T-helper 22 cell (primary cell): ENCODE measurements at regions not wholly inside any gene's neighbourhood (a gene's known extent, or its start where the extent isn't known, plus 50 kb on each side); places are given as distances from the start of the nearest gene placed in this dataset.

Experiments used
- DNase-seq: peaks from one replicate; pipeline ENCODE4 v3.0.0-alpha.2; 2020; ENCODE audit warnings: low read depth

DNA sequence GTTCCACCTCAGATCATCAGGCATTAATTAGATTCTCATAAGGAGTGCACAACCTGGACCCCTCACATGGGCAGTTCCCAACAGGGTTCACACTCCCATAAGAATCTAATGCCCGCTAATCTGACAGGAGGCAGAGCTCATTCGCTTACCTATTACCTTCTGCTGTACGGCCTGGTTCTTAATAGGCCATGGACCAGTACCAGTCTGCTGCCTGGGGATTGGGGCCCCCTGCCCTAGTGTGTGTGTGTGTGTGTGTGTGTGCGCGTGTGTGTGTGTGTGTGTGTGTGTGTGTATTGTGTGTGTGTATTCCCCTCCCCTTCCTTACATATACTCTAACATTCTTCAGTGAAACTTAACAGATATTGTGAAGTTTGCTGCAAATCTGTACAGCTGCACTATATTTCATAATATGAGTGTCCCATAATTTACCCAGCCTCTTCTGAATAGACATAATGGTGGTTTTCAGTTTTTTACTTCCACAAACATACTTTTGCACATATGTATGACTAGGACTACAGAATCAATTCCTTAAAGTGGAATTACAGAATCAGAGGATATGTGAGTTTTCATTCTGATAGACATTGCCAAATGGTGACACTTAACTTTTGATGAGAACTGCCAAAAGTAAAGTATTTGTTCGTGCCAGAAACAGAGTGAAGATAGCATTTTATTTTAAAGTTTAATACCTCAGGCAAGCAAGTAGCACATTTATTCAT is 205.2 kb upstream of the EEA1 start:
- DNase-seq, result no peak

DNA sequence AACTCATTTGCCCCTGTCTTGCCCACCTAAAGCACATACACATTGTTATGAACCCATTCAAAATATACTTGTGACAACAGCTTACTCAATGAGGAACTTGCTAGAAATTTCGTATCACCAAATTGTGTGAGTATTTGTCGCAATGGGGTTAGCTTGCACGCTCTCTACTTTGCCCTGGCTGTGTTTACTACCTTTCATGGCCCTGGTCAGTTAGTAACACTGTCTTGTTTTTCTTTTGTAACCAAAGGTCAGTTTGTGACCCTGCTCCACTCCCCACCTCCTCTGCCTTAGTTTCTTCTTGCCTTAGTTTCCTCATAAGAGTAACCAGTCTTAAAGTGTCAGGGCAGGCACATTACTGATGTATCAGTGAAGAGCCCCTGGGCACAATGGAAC is 205.8 kb upstream of the EEA1 start:
- no peak for DNase-seq

DNA sequence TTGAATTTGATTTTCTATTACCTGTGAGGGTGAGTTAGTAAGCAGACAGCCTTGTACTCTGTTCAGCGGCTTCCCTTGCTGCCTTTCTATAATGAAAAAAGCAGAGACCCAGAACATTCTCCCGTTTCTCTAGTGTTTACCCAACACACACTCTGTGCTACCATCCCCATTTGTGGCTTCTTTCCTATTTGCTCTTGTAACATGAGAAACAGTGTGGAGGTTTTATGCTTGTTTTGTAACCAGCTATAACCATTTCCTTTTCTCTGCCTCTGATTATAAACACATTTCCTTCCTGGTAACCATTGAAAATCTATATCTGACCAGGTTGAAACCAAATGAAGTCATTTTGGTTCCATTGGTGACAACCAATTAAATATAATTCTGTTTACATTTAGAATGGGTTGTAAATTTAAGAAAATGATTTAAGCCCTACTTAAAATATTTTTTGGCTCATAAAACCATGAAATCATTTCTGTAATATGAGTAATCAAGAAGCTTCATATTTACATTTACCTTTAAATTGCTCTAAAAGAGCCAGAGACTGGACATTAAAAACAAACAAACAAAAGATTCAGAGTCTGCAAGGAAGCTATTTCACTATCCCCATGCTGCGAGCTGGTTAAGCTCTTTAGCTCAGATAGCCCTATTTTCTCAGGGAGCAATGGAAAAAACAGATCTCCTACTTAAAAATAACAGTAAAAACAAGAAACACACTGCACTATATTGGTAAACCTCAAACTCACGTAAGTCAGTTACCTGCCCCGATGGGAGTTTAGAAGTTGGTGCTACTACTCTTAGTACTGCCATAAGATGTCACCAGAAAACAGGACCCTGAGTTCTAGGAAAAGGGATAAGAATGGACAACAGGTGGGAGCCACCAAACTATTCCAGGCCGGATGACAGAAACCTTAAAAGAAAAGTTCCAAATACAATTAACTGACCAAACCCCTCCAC is 206.5 kb upstream of the EEA1 start:
- no peak for DNase-seq

- DNase-seq, result no peak
Measured at GRCh38 chr12:93136253-93137055, 207.4 kb upstream of the EEA1 start.

GRCh38 chr12:93137656-93138612 is 208.8 kb upstream of the EEA1 start:
- DNase-seq, result no peak

DNA sequence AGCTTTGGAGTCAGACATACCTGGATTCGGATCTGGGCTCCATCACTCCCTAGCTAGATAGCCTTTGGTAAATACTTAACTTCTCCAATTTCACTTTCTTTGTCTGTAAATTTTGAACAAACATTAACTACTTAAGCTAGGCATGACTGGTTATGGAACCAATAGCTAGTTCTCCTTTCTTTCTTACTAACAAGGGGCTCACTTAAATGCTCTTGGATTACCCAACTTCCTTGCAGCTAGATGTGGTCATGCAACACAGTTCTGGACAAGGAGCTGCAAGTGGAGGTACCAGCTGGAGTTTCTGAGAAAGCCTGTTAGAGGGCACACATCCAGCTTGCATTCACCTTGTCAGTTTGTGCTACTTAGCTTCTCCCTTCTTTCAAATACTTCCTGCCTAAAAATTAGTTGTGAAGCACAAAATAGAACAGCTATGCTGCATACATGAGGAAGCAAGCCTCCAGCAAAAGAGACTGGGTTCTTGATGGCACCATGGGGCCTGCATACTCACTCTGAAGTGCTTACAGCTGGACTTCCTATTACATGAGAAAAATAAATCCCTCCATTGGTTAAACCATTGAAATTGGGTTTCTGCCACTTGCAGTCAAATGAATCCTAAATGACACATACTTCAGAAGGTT is 210.1 kb upstream of the EEA1 start:
- DNase-seq, result no peak

- no peak for DNase-seq
Measured at GRCh38 chr12:93140325-93140724, 211.2 kb upstream of the EEA1 start.

GRCh38 chr12:93140801-93141200 is 211.7 kb upstream of the EEA1 start:
- DNase-seq, result no peak

DNA sequence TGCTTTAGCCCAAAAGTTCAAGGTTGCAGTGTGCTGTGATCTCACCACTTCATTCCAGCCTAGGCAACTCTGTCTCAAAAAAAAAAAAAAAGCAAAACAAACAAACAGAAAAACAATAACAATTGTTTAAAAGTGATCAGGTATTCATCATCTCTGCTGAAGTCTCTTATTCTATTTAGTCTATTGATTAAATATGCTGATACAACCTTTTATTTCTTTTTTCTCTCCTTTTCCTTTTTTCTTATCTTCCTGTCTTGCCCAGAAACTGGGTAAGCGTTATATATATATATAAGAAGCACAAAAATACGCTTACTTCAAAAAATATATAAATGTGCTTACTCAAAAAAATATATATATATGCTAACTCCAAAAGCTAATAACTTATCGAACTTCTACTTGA is 213.8 kb upstream of the EEA1 start:
- DNase-seq, result no peak

DNA sequence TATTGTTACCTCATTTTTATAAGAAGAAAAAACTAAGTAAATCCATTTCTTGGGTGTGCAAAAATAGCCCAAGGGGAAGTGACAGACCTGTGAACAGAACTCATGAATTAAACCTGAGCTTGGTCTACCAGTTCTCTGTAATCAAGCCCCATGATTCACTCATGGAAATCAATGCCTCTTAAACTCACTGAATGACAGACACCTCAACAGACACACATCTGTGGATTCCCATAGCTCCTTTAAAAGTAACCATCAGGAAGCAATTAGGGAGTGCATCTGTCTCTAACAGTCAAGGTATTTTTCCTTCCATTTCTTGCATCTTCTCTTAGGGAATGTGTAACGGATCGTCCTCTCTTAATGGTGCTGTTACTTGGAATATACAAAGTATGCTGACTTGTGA is 215.0 kb upstream of the EEA1 start:
- DNase-seq, result no peak

GRCh38 chr12:93145086-93145485 is 216.0 kb upstream of the EEA1 start:
- no peak for DNase-seq

DNA sequence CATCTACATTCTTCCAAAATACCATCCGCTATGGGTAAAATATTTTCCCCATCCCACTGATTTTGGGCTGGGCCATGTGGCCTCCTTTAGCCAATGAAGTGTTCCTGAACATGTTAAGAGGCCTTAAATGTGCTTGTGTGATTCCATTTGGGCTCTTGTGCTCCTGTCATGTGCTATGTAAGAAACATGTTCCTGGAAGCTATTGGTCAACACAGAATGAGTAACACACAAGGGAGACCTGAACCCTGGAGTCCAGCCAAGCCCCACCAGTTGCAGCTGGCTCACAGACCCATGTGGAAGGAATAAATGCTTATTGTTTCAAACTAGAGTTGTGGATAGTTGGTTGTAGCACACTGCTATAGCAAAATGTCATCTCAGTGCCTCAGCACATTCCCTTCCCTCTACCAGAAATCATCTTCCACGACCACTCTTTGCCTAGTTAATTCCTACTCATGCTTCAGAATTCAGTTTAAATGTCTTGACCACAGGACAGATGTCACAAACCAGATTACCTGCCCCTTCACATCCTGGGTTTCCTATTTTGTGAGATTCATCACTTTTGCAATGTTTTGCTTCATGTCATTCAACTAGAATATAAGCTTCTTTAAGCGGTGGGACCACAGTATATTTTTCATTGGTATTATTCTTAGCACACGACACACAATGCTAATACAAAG is 217.3 kb upstream of the EEA1 start:
- no peak for DNase-seq

GRCh38 chr12:93146970-93147369 is 217.9 kb upstream of the EEA1 start:
- no peak for DNase-seq

GRCh38 chr12:93148412-93148811 is 219.3 kb upstream of the EEA1 start:
- DNase-seq, result no peak

DNA sequence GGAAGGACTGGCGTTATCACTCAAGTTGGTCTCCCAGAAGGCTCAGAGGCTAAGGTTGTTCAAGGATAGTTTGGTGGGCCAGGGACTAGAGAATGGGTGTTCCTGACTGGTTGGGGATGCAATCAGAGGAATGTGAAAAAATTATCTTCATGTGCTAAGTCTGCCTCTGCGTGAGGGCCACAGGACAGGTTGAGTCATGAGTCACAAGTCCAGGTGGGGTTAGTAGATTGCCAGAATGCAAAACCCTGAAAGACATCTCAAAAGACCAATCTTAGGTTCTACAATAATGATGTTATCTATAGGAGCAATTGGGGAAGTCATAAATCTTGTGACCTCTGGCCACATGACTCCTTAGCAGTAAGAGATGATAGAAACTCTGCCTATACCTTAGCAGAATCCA is 220.1 kb upstream of the EEA1 start:
- no peak for DNase-seq

GRCh38 chr12:93151079-93151762 is 222.1 kb upstream of the EEA1 start:
- no peak for DNase-seq

GRCh38 chr12:93152617-93153016 is 223.5 kb upstream of the EEA1 start:
- DNase-seq, result no peak

DNA sequence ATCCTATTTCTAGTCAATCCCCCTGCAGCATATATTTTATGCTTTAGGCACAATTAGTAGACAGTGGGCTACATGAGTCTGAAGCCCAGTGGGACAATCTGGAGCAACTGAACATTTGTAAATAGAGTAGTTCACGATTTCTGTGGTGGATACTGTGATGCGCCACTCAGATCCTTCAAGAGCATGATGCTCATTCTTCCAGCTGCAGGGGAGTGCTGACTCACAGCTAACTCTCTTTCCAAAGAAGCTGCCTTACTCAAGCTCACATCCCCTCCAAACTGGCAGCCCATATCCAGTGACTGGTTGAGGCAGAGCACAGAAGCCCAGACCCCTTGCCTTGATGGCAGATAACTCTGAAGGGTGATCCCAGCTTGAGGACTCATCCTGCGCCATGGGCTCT is 224.2 kb upstream of the EEA1 start:
- DNase-seq, result no peak

DNA sequence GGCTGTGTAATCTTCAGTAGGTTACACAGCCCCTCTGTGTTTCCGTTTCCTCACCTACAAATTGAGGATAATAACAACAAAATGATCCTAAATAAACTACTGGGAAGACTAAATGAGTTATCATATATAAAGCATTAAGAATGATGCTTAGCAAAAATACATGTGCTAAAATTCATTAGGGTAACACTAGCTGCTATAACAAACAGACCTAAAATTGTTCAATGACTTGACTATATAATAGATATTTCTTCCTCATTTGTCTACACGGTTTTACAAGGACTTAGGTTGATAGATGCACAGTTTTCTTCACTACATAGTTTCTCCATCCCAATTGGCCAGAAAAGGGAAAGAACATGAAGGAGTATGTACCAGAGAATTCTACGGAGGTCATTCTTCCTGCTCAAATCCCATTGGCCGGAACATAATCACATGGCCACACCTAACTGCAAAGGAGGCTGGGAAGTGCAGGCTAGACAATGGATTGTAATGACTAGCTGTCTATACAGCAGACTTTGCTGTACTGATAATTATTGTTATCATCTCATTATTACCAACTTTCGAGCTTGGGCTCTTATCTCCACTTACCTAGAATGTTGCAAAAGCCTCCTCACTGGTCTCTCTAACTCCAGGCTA is 223.5 kb upstream of the NUDT4 start:
- DNase-seq, result no peak
